Neural crest cell (in vitro differentiated cells): ENCODE measurements at regions not wholly inside any gene's neighbourhood (a gene's known extent, or its start where the extent isn't known, plus 50 kb on each side); places are given as distances from the start of the nearest gene placed in this dataset.

Experiments
- DNase-seq: peaks from one replicate; pipeline ENCODE4 v3.0.0; 2021; ENCODE audit warnings: low read depth, mixed read lengths, low spot score
- H3K27ac Mint-ChIP-seq: one replicate; pipeline ENCODE4 v1.8.0; 2021; ENCODE audit warnings: mild to moderate bottlenecking, mixed read lengths; ENCODE audit not compliant: unreplicated experiment
- H3K27me3 Mint-ChIP-seq: 2 replicates; pipeline ENCODE4 v1.8.0; 2021; ENCODE audit warnings: low read depth, mild to moderate bottlenecking, mixed read lengths
- H3K36me3 Mint-ChIP-seq: 2 replicates; pipeline ENCODE4 v1.8.0; 2021; ENCODE audit warnings: low read depth, mild to moderate bottlenecking, mixed read lengths
- H3K4me1 Mint-ChIP-seq: 2 replicates; pipeline ENCODE4 v1.8.0; 2021; ENCODE audit warnings: mixed read lengths
- H3K4me3 Mint-ChIP-seq: one replicate; pipeline ENCODE4 v1.8.0; 2021; ENCODE audit warnings: mild to moderate bottlenecking, mixed read lengths
- H3K9me3 Mint-ChIP-seq: 2 replicates; pipeline ENCODE4 v1.8.0; 2021; ENCODE audit warnings: mixed read lengths
- CTCF ChIP-seq: fragments of 200-600 bp; sonication (generic); conservative IDR thresholded peaks from 2 replicates; pipeline ENCODE4 v1.5.0; 2021; ENCODE audit warnings: antibody characterized with exemption, mild to moderate bottlenecking

GRCh38 chr1:118306851-118307250 lies 121.8 kb upstream of the SPAG17 start:
- Mint-ChIP-seq H3K4me3 (no peak overlapping the region), H3K36me3 (no peaks in the 10 kb centered on the region), H3K9me3 (no peaks in the 10 kb centered on the region), H3K27ac (no peak overlapping the region), H3K27me3 (no peaks in the 10 kb centered on the region), H3K4me1 (peaks cover 31% of the 10 kb centered on the region)
- DNase-seq: no peak
- TF ChIP-seq CTCF: no peak

DNA sequence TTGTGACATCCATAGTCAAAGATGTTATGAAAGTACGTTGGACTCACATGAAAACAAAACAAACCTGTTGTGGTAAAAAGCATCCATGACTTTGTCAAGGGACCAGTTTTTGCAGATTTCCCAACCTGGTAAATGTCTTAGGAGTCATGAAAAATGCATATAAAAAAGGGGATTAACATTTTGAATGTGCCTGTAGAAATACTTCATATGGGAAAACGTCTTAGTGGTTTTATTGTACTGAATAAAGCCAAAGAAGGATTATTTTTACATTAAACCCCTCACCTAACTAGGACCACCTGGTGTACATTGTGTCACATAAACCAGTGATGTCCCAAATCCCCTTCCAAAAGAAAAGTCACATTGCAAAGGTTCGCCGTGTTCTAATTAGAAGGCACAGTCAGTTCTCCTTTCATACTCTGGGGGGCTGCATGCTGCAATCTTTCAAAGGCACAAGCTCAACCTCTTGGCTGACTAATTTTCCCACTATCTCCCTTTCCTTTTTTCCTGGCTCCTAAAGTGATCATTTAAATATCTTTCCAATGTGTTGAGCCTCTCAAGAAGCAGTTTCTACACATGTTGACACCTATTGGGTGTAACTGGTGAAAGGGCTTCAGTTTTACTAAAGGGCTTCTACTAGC lies 119.8 kb upstream of the SPAG17 start:
- Mint-ChIP-seq H3K4me1 (peaks cover 50% of the 10 kb centered on the region), H3K27ac (no peak overlapping the region), H3K9me3 (no peaks in the 10 kb centered on the region), H3K27me3 (no peaks in the 10 kb centered on the region), H3K4me3 (no peak overlapping the region), H3K36me3 (no peaks in the 10 kb centered on the region)
- TF ChIP-seq CTCF: peak; percentile 58
- DNase-seq: no peak

GRCh38 chr1:118303534-118303933 lies 118.5 kb upstream of the SPAG17 start:
- no peaks in the 10 kb centered on the region for H3K36me3 Mint-ChIP-seq

DNA sequence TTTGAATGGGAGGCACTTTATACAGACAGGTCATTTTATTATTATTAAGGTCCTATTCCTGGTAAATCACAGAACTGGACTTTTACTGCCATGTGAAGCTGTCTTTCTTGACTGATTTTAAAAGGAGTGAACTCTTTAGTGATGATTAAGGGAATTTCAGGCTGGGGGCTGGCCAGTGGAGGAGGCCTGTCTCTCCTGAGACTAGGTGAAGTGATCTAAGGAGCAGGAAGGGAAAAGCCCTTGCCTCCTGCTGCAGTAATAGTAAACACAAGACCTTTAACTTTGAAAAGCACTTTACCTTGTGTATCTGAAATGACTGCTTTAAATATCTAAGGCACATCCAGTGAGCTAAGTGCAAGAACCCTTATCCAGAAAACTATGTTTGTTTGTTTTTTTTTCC lies 118.0 kb upstream of the SPAG17 start:
- Mint-ChIP-seq H3K4me3 (peak overlapping the region; percentile 29), H3K9me3 (no peaks in the 10 kb centered on the region), H3K27me3 (no peaks in the 10 kb centered on the region), H3K27ac (peak overlapping the region; percentile 81), H3K4me1 (peaks cover 65% of the 10 kb centered on the region), H3K36me3 (no peaks in the 10 kb centered on the region)
- TF ChIP-seq CTCF: no peak
- no peak for DNase-seq

More at GRCh38 chr1:118303534-118303933, 118.5 kb upstream of the SPAG17 start:
- peaks cover 60% of the 10 kb centered on the region for H3K4me1 Mint-ChIP-seq
- H3K27ac Mint-ChIP-seq: no peak overlapping the region
- no peak for TF ChIP-seq CTCF
- DNase-seq: no peak
- H3K4me3 Mint-ChIP-seq: peak overlapping the region; percentile 29
- no peaks in the 10 kb centered on the region for H3K27me3 Mint-ChIP-seq
- no peaks in the 10 kb centered on the region for H3K9me3 Mint-ChIP-seq

- no peaks in the 10 kb centered on the region for H3K9me3 Mint-ChIP-seq
- peak overlapping the region; percentile 87 for H3K27ac Mint-ChIP-seq
- no peak for TF ChIP-seq CTCF
- peaks cover 70% of the 10 kb centered on the region for H3K4me1 Mint-ChIP-seq
- no peaks in the 10 kb centered on the region for H3K27me3 Mint-ChIP-seq
- DNase-seq: no peak
- no peak overlapping the region for H3K4me3 Mint-ChIP-seq
- no peaks in the 10 kb centered on the region for H3K36me3 Mint-ChIP-seq
Observed at GRCh38 chr1:118302145-118302544, 117.1 kb upstream of the SPAG17 start.
